Activated CD8-positive, alpha-beta memory T cell treated with anti-CD3 and anti-CD28 coated beads for 1 hour (primary cell): ENCODE measurements at regions not wholly inside any gene's neighbourhood (a gene's known extent, or its start where the extent isn't known, plus 50 kb on each side); places are given as distances from the start of the nearest gene placed in this dataset.
A peak's percentile ranks its signal among the peaks of the same experiment; 100 is the strongest.

Experiments used
- DNase-seq, 2 donors: peaks; one replicate each; pipeline ENCODE4 v3.0.0-alpha.2; 2020; ENCODE audit warnings: low read depth in 1 of 2; ENCODE audit errors: extremely low read depth in 1 of 2

GRCh38 chr14:49467091-49467490 is 119.1 kb downstream of the RPS29 start:
- DNase-seq = no peak

GRCh38 chr14:49464885-49465284 is 121.3 kb downstream of the RPS29 start:
- DNase-seq = no peak

- no peak for DNase-seq
These were observed 123.0 kb downstream of the RPS29 start for GRCh38 chr14:49463146-49463545.

- DNase-seq = peak; percentile 11 to 25
These were observed 124.4 kb downstream of the RPS29 start for GRCh38 chr14:49461529-49462401.

- no peak for DNase-seq
These were observed 125.5 kb downstream of the RPS29 start for GRCh38 chr14:49460662-49461061.

- no peak for DNase-seq
These were observed 129.6 kb downstream of the RPS29 start for GRCh38 chr14:49456589-49456988.

- DNase-seq = no peak
These were observed 134.2 kb downstream of the RPS29 start for GRCh38 chr14:49451938-49452337.

- no peak for DNase-seq
These were observed 136.4 kb downstream of the RPS29 start for GRCh38 chr14:49449749-49450148.

- DNase-seq = no peak
These were observed 138.6 kb downstream of the RPS29 start for GRCh38 chr14:49447540-49448107.

- no peak for DNase-seq
These were observed 139.4 kb downstream of the RPS29 start for GRCh38 chr14:49446801-49447200.

GRCh38 chr14:49438256-49438770 is 147.9 kb downstream of the RPS29 start:
- no peak for DNase-seq

GRCh38 chr14:49428076-49428475 is 158.1 kb downstream of the RPS29 start:
- DNase-seq = no peak

- no peak for DNase-seq
These were observed 159.1 kb downstream of the RPS29 start for GRCh38 chr14:49427117-49427516.

GRCh38 chr14:49425921-49426320 is 160.3 kb downstream of the RPS29 start:
- no peak for DNase-seq

GRCh38 chr14:49424436-49425331 is 161.5 kb downstream of the RPS29 start:
- DNase-seq = no peak

GRCh38 chr14:49420201-49420600 is 166.0 kb downstream of the RPS29 start:
- DNase-seq = no peak

GRCh38 chr14:49418789-49419188 is 167.4 kb downstream of the RPS29 start:
- no peak for DNase-seq

- no peak for DNase-seq
These were observed 168.4 kb downstream of the RPS29 start for GRCh38 chr14:49417790-49418189.

GRCh38 chr14:49408187-49408933 is 177.8 kb downstream of the RPS29 start:
- no peak for DNase-seq

GRCh38 chr14:49405291-49405690 is 180.9 kb downstream of the RPS29 start:
- no peak for DNase-seq
